ENCODE measurements at regions not wholly inside any gene's neighbourhood (a gene's known extent, or its start where the extent isn't known, plus 50 kb on each side); places are given as distances from the start of the nearest gene placed in this dataset.
"Not testable (repeated sequence)": the region's sequence is repeated elsewhere in the genome, so short reads cannot be mapped to it uniquely, and the experiment has no call there.

DNA sequence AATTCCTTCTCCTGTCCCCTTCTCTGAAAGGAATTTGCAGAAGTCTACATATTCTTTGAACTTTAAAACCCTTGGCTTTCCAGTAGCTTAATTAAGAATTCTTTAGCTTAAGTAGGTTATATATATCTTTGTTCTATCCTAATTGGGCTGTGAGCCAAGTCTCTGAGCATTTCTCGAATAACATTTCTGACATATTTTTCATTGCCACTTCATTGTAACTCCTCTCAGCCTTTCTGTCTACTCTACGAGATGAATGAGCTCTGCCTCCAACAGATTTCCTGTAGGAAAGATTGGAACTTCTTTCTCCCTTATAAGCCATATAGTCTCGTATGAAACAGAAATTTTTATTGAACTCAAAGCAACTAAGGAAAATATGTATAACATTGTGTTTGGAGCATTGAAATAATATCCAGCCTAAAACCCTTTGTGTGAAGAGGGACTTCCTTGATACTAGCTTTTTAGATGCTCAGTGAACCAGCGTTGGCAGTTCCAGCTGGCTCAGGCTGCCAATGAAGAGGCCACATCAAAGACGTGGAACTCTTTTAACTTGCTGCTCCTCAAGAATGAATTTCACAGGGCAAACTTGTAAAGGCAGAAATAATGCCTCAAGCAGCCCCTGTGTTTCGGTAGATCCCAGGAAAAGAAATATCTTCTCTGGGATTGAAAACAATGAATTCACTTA is 87.7 kb upstream of the NOX3 start:
- Histone ChIP-seq H3K9ac (ENCODE audit: low read length) (no peak overlapping the region), H3K27me3 (ENCODE audit: control insufficient read depth, insufficient read depth, low read length) (no peaks in the 10 kb centered on the region), H3K27ac (ENCODE audit: low read length) (no peak overlapping the region), H3K9me3 (ENCODE audit: control insufficient read depth, low read depth, low read length) (no peaks in the 10 kb centered on the region), H3K4me1 (ENCODE audit: control insufficient read depth, low read depth, low read length) (no peaks in the 10 kb centered on the region), H3K4me3 (ENCODE audit: low read length) (no peak overlapping the region), H3K36me3 (ENCODE audit: control insufficient read depth, low read depth, low read length) (no peaks in the 10 kb centered on the region)

DNA sequence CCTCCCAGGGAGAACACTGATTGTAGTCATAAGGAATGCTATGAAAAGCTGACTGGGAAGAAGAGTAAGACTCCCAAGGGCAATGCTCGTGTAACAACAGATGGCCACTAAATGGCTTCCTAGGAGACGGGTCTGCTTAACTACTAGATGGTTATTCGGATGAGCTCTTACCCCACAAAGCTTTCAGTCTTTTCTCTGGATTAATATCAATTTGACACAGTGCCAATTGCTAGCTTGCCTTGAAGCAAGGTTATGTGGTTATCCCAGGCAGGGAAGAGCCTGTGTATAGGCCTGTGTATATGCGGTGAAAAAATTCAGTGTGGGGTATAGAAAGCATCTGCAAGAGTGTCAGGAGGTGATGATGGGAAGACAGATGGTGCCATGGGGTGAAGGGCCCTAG is 86.4 kb upstream of the NOX3 start:
- Histone ChIP-seq H3K27ac (ENCODE audit: low read length) (no peak overlapping the region), H3K4me3 (ENCODE audit: low read length) (no peak overlapping the region), H3K27me3 (ENCODE audit: control insufficient read depth, insufficient read depth, low read length) (no peaks in the 10 kb centered on the region), H3K36me3 (ENCODE audit: control insufficient read depth, low read depth, low read length) (no peaks in the 10 kb centered on the region), H3K4me1 (ENCODE audit: control insufficient read depth, low read depth, low read length) (no peaks in the 10 kb centered on the region), H3K9me3 (ENCODE audit: control insufficient read depth, low read depth, low read length) (no peaks in the 10 kb centered on the region), H3K9ac (ENCODE audit: low read length) (no peak overlapping the region)

DNA sequence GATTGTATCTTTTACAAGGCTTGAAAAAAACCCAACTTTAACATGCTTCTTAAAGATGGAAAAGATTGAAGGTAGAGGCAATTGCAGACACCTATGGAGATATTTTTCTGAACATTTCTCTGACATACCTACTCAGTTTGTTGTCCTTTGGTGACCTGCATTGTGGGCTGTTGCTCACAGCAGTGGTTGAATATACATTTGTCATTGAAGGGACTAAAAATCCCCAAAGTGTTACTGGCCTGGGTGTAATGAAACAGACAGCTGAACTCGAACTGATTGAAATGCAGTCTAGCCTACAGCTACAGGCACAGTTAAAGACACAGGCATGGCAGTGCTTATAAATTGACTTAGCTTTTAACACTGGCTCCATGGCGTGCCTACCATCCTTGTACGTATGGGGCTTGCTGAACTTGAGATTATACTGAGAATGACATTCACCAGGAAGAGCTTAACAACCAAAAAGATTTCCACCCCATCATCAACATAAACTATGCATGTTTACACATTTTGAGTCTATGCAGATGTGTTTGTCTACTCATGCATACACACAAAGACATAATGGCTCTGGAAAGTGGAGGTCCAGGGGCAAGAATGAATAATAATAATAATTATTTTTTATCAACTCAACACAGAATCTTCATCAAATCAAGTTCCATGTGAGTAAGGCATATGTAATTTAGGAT is 83.2 kb upstream of the NOX3 start:
- Histone ChIP-seq H3K4me3 (ENCODE audit: low read length) (no peak overlapping the region), H3K36me3 (ENCODE audit: control insufficient read depth, low read depth, low read length) (no peaks in the 10 kb centered on the region), H3K27me3 (ENCODE audit: control insufficient read depth, insufficient read depth, low read length) (no peaks in the 10 kb centered on the region), H3K9me3 (ENCODE audit: control insufficient read depth, low read depth, low read length) (no peaks in the 10 kb centered on the region), H3K9ac (ENCODE audit: low read length) (no peak overlapping the region), H3K4me1 (ENCODE audit: control insufficient read depth, low read depth, low read length) (no peaks in the 10 kb centered on the region), H3K27ac (ENCODE audit: low read length) (no peak overlapping the region)

DNA sequence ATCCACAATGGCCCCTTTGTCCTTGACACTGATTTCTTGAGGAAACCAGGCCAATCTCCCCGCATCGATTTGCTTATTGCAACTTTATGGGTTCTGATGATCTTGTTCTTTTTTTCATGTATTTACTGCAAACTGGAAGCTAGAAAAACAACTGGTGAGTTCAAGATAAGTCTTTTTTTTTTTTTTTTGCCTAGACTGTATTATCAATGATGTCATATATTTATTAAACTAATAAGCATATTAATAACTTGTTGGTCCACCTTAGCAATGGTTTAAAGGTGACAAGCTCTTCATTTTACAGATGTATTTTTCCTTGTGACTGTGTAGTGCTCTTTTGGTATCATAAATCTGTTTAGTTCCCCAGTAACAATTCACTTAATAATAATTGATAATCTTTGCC is 79.0 kb upstream of the NOX3 start:
- Histone ChIP-seq H3K27ac (ENCODE audit: low read length) (no peak overlapping the region), H3K36me3 (ENCODE audit: control insufficient read depth, low read depth, low read length) (no peaks in the 10 kb centered on the region), H3K4me3 (ENCODE audit: low read length) (no peak overlapping the region), H3K9ac (ENCODE audit: low read length) (no peak overlapping the region), H3K27me3 (ENCODE audit: control insufficient read depth, insufficient read depth, low read length) (no peaks in the 10 kb centered on the region), H3K9me3 (ENCODE audit: control insufficient read depth, low read depth, low read length) (no peaks in the 10 kb centered on the region), H3K4me1 (ENCODE audit: control insufficient read depth, low read depth, low read length) (no peaks in the 10 kb centered on the region)

DNA sequence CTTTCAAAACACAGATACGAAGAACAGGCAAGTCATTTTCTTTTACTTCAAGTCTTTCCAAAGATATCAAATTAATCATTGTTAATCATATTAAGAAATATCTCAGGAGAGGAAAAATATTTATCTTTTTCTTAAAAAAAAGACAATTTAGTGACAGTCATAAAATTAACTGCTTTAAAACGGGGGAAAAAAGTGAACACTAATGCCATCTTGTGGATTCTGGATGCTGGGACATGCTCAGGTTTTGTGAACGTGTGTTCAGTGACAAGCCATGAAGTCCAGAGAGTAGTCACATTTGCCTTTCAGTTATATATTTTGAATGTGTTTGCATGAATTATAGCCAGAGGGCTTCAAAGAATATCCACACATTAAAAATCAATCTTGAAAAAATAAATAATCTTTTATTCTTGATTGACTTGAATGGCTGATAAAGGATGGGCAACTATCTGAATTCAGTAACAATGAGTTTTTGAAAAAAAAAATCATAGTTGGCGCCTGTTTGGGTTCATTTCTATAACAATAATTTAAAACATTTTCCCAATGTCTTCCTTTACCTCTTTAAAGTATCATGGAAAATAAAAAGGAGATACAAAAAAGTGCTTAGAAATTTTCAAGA is 74.7 kb upstream of the NOX3 start:
- H3K27me3 ChIP-seq (ENCODE audit: control insufficient read depth, insufficient read depth, low read length): no peaks in the 10 kb centered on the region
- H3K9me3 ChIP-seq (ENCODE audit: control insufficient read depth, low read depth, low read length): no peaks in the 10 kb centered on the region
- no peak overlapping the region for H3K9ac ChIP-seq (ENCODE audit: low read length)
- H3K4me3 ChIP-seq (ENCODE audit: low read length): no peak overlapping the region
- H3K27ac ChIP-seq (ENCODE audit: low read length): no peak overlapping the region
- no peaks in the 10 kb centered on the region for H3K36me3 ChIP-seq (ENCODE audit: control insufficient read depth, low read depth, low read length)
- H3K4me1 ChIP-seq (ENCODE audit: control insufficient read depth, low read depth, low read length): no peaks in the 10 kb centered on the region

GRCh38 chr6:155529814-155530213 is 74.2 kb upstream of the NOX3 start:
- not testable (repeated sequence) for H3K36me3 ChIP-seq (ENCODE audit: control insufficient read depth, low read depth, low read length); H3K9ac ChIP-seq (ENCODE audit: low read length)

GRCh38 chr6:155528982-155529453 is 73.4 kb upstream of the NOX3 start:
- H3K9ac ChIP-seq (ENCODE audit: low read length): no peak overlapping the region
- H3K4me1 ChIP-seq (ENCODE audit: control insufficient read depth, low read depth, low read length): peaks cover 3% of the 10 kb centered on the region
- H3K27me3 ChIP-seq (ENCODE audit: control insufficient read depth, insufficient read depth, low read length): no peaks in the 10 kb centered on the region
- no peak overlapping the region for H3K4me3 ChIP-seq (ENCODE audit: low read length)
- H3K9me3 ChIP-seq (ENCODE audit: control insufficient read depth, low read depth, low read length): no peaks in the 10 kb centered on the region
- no peak overlapping the region for H3K27ac ChIP-seq (ENCODE audit: low read length)
- H3K36me3 ChIP-seq (ENCODE audit: control insufficient read depth, low read depth, low read length): no peaks in the 10 kb centered on the region

More at GRCh38 chr6:155529814-155530213, 74.2 kb upstream of the NOX3 start:
- H3K27ac ChIP-seq (ENCODE audit: low read length); H3K4me3 ChIP-seq (ENCODE audit: low read length); H3K9me3 ChIP-seq (ENCODE audit: control insufficient read depth, low read depth, low read length); H3K4me1 ChIP-seq (ENCODE audit: control insufficient read depth, low read depth, low read length); H3K27me3 ChIP-seq (ENCODE audit: control insufficient read depth, insufficient read depth, low read length): not testable (repeated sequence)

- Histone ChIP-seq H3K27ac (ENCODE audit: low read length) (no peak overlapping the region), H3K4me3 (ENCODE audit: low read length) (no peak overlapping the region), H3K9me3 (ENCODE audit: control insufficient read depth, low read depth, low read length) (no peaks in the 10 kb centered on the region), H3K9ac (ENCODE audit: low read length) (no peak overlapping the region), H3K27me3 (ENCODE audit: control insufficient read depth, insufficient read depth, low read length) (no peaks in the 10 kb centered on the region), H3K36me3 (ENCODE audit: control insufficient read depth, low read depth, low read length) (no peaks in the 10 kb centered on the region), H3K4me1 (ENCODE audit: control insufficient read depth, low read depth, low read length) (peaks cover 5% of the 10 kb centered on the region)
Observed at GRCh38 chr6:155528335-155528734, 72.7 kb upstream of the NOX3 start.

DNA sequence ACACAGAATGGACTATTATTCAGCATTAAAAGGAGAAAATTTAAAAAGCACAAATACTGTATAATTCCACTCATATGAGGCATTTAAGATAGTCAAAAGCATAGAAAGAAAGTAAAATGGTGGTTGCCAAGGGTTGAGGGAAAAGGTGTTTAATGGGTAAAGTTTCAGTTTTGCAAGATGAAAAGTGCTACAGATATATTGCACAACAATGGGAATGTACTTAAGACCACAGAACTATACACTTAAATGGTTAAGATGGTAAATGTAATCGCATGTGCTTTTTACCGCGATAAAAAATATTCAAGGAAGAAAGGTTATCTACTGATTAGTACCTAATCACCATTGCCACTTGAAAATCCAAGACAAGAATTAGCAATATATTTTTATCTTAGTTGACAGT is 71.8 kb upstream of the NOX3 start:
- Histone ChIP-seq H3K4me1 (ENCODE audit: control insufficient read depth, low read depth, low read length) (peaks cover 5% of the 10 kb centered on the region), H3K9ac (ENCODE audit: low read length) (no peak overlapping the region), H3K27me3 (ENCODE audit: control insufficient read depth, insufficient read depth, low read length) (no peaks in the 10 kb centered on the region), H3K4me3 (ENCODE audit: low read length) (no peak overlapping the region), H3K36me3 (ENCODE audit: control insufficient read depth, low read depth, low read length) (no peaks in the 10 kb centered on the region), H3K9me3 (ENCODE audit: control insufficient read depth, low read depth, low read length) (no peaks in the 10 kb centered on the region), H3K27ac (ENCODE audit: low read length) (no peak overlapping the region)

- Histone ChIP-seq H3K27ac (ENCODE audit: low read length) (no peak overlapping the region), H3K4me3 (ENCODE audit: low read length) (no peak overlapping the region), H3K36me3 (ENCODE audit: control insufficient read depth, low read depth, low read length) (no peaks in the 10 kb centered on the region), H3K27me3 (ENCODE audit: control insufficient read depth, insufficient read depth, low read length) (no peaks in the 10 kb centered on the region), H3K4me1 (ENCODE audit: control insufficient read depth, low read depth, low read length) (peaks cover 5% of the 10 kb centered on the region), H3K9ac (ENCODE audit: low read length) (no peak overlapping the region), H3K9me3 (ENCODE audit: control insufficient read depth, low read depth, low read length) (no peaks in the 10 kb centered on the region)
Observed at GRCh38 chr6:155523821-155524651, 68.4 kb upstream of the NOX3 start.

GRCh38 chr6:155521719-155522118 is 66.1 kb upstream of the NOX3 start:
- H3K9me3 ChIP-seq (ENCODE audit: control insufficient read depth, low read depth, low read length): no peaks in the 10 kb centered on the region
- no peak overlapping the region for H3K4me3 ChIP-seq (ENCODE audit: low read length)
- H3K36me3 ChIP-seq (ENCODE audit: control insufficient read depth, low read depth, low read length): no peaks in the 10 kb centered on the region
- no peak overlapping the region for H3K9ac ChIP-seq (ENCODE audit: low read length)
- H3K27me3 ChIP-seq (ENCODE audit: control insufficient read depth, insufficient read depth, low read length): no peaks in the 10 kb centered on the region
- no peak overlapping the region for H3K27ac ChIP-seq (ENCODE audit: low read length)
- H3K4me1 ChIP-seq (ENCODE audit: control insufficient read depth, low read depth, low read length): peaks cover 5% of the 10 kb centered on the region

Measured in iPS-18a (cell line).